HG03066 (cell line): ENCODE measurements at regions not wholly inside any gene's neighbourhood (a gene's known extent, or its start where the extent isn't known, plus 50 kb on each side); places are given as distances from the start of the nearest gene placed in this dataset.
A peak's percentile ranks its signal among the peaks of the same experiment; 100 is the strongest.

Experiments used
- ATAC-seq: cut with Tn5 transposase; IDR thresholded peaks from one replicate; pipeline ENCODE4 v1.9.1; 2021; ENCODE audit warnings: low read depth; ENCODE audit not compliant: unreplicated experiment

DNA sequence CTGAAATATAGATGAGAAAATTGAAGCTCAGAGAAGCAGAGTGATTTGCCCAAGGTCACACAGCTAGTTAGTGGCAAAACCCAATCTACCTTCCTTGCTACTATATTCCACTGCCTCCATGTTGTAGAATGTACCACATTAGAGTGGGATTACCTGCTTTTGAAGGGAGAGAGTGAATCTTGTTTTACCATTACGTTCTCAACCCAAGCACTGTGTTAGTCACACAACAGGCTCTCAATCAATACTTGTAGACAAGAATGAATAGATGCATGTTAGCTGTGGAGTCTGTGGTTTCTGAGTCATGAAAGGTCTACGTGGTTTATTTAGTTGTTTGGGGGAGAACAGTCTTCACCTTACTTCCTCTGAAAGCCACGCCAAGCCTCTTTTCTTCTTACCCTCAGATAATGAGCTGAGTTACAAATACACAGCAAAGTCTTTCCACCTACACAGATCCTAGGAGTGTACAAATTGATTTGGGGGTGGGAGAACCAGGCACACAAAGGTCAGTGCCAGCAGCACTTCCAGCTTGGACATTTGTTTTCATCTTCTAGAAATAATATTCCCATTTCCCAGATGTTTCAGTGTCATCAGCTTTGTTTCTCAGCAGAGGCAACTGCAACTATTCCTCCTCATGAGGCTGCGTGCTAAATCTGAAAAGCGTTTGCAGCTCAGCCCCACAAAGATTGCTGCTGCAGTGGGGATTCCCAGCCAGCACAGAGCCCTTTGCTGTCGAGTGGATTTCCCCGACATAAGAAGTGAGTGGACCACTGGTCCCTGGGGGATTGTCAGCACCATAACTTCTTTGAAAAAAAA, 71.5 kb upstream of the ADO start:
- ATAC-seq, result peak; percentile 77

DNA sequence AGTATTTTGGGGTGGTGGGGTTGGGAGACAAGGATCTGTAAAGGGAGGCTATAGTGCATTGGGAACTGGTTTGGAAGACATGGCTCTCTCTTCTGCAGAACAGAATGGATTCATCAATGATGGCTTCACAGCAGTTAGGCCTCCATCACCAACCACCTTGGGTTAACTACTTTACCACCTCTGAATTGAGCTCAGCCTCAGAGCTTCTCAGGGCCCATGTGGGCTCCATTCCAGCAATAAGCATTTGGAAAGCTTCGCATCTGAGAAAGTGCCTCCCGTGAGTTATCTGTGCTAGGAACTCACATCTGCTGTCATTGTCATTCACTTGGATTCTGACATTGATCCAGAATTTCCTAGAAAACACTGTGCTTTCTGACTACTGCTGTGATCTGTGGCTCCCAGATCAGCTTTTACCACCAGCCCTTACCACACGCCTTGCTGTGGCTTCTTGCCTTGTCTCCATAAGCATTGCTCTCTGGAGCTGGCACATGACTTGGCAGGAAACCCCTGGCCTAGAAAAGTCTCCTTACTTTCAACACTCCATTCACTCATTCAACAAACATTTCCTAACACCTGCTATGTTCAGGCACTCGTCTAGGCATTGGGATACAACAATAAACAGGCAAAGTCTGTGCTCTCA, 70.7 kb upstream of the ADO start:
- ATAC-seq, result no peak

DNA sequence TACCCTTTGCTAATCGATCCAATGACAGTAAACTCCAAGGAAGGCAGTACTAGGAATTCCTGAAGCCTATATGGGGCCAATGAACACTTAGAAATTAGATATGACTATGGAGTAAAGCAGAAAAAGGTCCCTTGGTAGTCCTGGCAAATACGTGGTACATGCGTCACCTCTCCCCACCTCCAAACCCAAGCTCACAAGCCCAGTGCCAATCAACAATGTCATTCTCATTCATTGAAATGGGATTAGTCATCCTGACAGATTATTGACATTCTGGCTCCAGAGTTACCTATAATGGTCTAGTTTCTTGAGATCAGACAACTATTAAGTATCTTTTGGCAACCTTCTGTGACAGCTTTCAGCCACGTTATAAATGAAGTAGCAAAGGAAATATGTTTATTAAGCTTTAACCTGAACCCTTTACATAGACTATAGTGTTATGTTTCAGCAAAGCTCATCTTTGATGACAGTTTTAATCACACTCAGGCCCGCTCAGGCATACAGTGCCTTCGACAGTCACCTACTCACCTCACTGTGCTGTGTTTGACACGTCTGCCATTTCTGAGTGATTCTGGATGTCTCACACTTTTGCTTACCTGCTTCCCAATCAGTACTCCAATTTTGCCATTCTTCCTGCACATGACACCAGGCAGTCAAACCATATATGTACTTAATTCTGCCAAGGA, 69.6 kb upstream of the ADO start:
- no peak for ATAC-seq

DNA sequence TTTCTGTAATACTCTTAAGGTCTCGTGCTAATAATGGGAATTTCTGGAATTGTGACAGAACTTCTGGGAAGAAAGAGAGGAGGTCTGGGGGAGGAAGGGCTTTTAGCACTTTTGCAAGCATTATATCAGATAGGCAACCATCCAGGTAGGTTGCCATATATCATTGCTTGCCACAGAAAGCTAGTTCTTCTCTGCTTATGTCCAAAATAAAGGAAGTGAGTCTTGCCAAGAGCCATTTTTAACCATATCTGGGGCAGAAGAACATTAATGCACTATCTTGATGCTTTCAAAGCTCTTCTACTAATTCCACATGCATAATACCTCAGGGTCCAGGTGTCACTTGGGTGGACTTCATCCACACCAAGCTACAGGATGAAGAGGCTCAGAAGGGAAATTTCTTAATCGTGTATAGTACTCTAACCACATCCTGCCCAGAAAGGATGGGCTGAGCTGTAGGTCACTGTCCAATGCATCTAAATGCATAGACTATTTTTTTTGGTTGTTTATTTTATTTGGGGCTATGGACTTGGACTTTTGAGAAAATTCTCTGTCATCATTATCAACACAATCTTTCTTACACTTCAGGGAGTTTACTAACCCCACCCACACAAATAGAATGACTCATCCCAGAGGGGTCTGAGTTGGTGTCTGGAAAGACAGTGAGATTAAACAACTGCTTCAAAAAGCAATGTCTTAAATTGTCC, 68.9 kb upstream of the ADO start:
- peak; percentile 46 for ATAC-seq

DNA sequence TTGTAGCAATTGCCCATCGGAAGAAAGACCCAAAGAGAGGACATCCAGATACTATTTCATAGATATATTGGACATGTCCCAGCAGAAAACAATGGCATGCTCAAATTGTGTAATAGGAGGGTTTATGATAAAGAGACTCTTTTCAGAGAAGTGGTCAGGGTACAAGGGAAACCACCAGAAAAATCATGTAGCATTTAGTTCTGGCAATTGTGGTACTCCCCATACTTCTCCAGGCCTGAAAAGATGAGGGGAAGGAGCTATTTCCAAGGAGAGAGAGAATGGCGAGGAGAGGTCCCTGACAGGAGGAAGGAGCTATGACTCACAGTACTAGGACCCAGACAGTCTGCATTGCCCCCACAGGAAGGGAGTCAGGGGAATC, 68.4 kb upstream of the ADO start:
- no peak for ATAC-seq

DNA sequence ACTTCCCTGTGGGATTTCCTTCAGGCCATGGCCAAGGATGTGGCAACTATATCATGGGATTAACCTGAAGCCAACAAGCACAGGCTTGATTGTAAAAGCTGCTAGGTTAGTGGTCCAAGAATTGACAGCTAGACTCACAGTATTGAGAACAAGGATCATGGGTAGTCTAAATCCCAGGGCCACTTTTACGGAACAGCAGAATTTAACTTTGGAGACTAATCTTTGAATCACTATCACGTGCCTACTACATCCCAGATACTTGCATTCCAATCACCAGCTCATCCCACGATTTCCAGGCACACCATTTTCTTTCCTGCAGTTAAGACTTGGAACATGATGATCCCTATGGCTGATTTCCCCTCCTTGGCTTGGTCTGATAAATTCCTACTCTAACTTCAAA, 65.6 kb upstream of the ADO start:
- ATAC-seq, result no peak

DNA sequence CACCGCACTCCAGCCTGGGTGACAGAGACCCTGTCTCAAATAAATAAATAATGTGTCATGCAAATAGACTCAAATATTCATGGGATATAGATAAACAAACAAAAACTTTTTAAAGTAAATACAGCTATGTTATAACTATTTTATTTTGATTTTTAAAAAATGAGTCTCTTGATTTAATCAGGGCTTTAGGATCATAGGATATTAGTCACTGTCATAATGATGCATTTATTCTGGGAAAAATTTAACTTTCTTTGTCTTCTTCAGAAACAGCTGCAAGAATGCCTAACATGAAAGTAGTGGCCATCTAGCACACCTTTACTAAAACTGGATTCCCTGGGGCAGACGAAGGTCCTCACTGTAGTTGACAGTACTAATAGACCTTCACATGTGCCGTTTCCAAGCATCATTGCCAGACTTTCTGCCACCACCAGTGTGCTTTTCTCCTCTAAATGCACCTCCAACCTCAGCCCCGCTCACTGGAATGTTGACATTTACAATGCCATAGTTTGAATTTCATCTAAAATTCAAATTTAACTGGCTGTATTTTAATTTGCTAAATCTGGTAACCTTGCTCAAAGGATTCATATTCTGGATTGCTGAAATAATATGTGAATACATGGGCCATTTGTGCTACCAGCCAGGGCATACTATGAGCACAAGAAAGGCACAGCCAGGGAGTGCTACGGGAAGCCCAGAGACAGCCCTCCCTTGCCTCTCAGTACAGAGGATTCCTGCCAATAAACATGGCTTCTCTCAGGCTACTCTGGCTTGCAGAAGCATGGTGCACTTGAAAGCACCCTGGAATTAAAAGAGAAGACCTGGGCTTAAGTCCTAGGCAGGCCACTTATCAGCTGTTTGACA, 63.4 kb upstream of the ADO start:
- no peak for ATAC-seq

DNA sequence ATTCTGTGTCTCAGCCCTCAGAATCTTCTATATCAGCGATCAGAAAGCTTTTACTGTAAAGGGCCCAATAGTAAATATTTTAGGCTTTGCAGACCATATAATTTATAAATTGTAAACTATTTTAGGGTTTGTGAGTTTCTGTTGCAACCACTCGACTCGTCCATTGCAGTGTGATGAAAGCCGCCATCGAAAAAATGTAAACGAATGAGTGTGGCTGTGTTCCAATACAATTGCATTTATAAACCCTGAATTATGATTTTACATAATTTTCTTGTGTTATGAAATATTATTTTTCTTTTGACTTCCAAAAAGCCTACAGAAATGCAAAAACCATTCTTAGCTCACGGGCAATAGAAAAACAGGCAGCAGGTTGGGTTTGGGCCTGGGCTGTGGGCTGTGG, 62.5 kb upstream of the ADO start:
- ATAC-seq, result no peak

DNA sequence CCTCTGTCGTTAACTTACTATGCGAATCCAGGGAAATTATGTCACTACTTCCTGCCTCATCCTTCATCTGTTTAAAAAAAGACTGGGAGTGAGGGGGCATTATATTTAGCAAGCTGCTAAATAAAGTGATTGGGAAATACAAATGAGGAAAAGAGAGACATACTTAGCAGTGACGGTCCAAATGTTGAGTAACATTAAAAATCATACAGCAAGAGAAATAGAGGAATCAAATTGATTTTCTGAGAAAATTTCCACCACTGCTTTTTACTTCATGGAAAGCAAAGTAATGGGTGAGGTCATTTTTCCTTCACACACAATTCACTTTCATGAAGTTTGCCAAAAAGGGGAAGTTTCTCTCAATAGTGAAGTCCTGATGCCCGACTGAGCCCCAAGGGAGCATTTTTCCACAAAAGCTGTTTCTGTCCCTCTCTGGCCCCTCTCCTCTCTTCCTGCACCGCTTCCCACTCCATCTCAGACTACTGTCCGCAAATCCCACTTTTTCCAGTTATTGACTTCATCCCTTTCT, 61.9 kb upstream of the ADO start:
- no peak for ATAC-seq

DNA sequence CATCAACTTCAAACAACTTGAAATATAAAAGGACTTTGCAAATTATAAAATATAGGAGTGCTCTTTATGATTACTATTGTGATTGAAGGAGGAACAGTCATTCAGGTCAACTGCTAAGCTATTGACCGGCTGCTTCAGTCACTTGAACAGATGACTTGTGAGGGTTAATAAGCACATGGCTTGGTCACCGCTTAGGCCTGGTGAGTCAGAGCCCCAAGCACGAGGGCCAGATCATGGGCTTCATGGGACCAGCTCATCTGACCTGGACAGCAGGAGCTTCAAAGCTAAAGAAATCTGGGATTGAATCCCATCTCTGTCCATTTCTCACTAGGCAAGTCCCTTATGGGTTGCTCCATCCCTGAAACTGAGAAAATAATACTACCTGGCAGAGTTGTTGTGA, 60.4 kb upstream of the ADO start:
- ATAC-seq, result no peak

DNA sequence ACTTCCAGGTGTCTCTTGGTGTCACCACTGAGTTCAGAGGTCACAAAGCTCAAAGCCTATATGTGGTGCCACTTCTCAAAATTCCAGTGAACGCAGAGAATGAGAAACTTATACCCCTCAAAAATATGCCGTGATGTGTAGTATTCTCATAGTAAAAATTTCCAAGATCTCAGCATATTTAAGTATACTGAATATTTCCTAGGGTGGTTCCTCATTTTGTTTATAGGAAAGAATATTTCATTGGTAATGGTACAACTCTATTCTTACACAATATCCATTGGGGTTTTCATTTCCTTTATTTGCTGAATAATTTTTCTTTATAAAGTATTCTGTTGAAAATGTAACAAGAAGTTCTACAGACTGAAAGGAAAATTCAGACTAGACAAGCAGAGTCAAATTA, 58.9 kb upstream of the ADO start:
- no peak for ATAC-seq

DNA sequence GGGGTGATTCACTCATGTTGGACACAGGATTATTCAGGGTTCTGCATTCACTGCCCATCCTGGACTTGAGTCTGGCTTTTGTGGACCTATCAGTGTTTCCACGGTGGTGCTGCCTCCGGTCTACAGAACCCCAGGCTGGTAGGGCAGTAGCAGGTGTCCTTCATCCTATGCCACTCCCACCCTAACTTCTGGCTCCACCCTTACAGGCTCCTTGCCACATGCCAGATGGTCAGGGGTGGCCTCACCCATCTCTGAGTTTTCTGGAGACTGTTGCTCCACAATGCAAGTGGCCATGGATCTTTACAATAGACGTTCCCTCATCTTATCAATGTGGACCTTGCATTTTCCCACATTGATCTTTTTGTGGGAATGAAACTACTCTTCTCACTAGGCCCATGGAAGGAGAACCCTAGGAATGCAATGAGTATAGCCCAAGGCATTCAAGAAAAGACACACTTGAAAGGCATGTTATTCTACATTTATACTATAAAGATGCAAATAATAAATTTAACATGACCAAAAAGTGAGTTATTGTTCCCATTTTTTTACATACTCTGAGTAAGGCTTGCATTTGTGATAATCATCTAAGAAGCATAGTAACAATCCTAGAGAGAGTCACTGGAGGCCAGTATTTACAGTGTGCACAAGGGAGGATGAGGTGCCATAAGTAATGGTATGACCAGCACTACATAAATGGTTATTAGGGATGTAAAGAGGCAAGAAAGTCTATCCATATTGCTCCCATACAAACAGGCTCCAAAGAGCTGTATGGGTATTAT, 57.4 kb upstream of the ADO start:
- ATAC-seq, result no peak

DNA sequence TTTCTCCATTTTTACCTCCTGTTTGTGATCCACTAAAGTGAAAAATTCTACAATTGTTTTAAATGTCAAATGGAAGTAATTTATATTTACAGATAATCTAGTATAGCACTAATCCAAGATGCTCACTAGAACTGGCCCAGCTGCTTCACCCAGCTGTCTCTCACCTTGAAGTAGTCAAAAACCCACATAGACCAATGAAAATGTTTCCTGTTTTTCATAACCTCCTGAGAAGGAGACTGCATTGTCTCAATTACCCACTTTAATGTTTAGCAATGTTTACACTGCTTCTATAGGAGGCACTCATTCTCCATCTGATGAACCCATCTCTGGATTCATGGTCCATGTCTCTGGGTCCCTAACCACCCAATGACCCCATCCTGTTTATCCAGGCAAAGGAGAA, 56.1 kb upstream of the ADO start:
- ATAC-seq, result peak; percentile 57

DNA sequence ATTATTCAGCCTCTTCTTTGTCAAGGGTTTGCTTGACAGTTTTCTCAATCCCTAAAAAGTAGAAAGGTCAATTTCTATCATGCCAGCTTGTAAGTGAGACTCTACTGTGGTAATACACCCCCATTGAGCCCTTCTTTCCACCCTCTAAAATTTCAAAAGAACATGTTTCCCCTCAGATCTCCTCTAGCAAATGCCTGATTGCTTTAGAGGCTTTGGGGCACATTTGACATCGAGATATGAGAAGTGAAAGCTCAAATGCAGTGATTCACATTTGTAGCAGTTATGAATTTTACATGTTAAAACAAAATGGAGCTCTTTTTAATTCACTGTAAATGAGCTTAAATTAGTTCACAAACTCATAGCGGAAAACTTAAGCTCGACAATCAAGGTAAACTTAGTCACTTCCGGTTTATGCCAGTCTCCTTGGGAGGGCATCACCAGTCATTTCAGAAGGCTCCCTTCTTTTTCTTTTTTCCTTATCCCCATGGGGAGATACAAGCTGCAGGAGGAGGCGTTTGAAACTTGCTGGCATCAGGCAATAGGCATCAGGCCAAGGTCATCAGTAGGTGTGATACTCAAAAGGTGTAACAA, 55.3 kb upstream of the ADO start:
- ATAC-seq, result no peak
